SK-N-SH (cell line): ENCODE measurements at regions not wholly inside any gene's neighbourhood (a gene's known extent, or its start where the extent isn't known, plus 50 kb on each side); places are given as distances from the start of the nearest gene placed in this dataset.

ENCODE experiments used
- CTCF ChIA-PET: fragments of 300-600, 350-600 bp; formaldehyde crosslinking; extraction: SDS; loops from one replicate; lab custom pipeline; 2021; lab: Yijun Ruan, JAX
- POLR2A ChIA-PET: fragments of 350-600 bp; sonication (Branson Sonifier 250); formaldehyde crosslinking; extraction: SDS; loops from one replicate; lab custom pipeline; 2020; ENCODE audit warnings: antibody characterized with exemption, inconsistent platforms; lab: Yijun Ruan, JAX
- DNase-seq: peaks from one replicate; pipeline ENCODE4 v3.0.0; 2012
- H2AFZ ChIP-seq: fragments of 200-600 bp; sonication (generic); 2 replicates; pipeline ENCODE4 v1.8.1; 2016; ENCODE audit warnings: antibody characterized with exemption, mild to moderate bottlenecking, low read depth
- H3F3A ChIP-seq: fragments of 200-600 bp; sonication (generic); replicated peaks from 2 replicates; pipeline ENCODE3; 2016; ENCODE audit warnings: antibody characterized with exemption, mild to moderate bottlenecking; ENCODE audit not compliant: insufficient read depth
- H3K27ac ChIP-seq, 2 experiments: fragments of 200-500 bp in 1 of 2; fragments of 200-600 bp in 1 of 2; sonication (Bioruptor generic) in 1 of 2; sonication (generic), shearing (Covaris generic) in 1 of 2; 2 replicates each; pipeline versions ENCODE4 v1.5.1 to v1.6.1; 2014 to 2016; ENCODE audit warnings: low read depth in 2 of 2, inconsistent platforms in 1 of 2, low read length in 1 of 2, mild to moderate bottlenecking in 1 of 2, mixed read lengths in 1 of 2
- H3K27me3 ChIP-seq: fragments of 200-600 bp; sonication (generic), shearing (Covaris generic); 2 replicates; pipeline ENCODE4 v1.6.1; 2016; ENCODE audit warnings: mixed run types; ENCODE audit not compliant: insufficient read depth
- H3K36me3 ChIP-seq, 2 experiments: fragments of 200-500 bp in 1 of 2; fragments of 200-600 bp in 1 of 2; sonication (Bioruptor generic) in 1 of 2; sonication (generic) in 1 of 2; replicated peaks in 1 of 2; 2 replicates each; pipeline versions ENCODE3 to v1.5.1; 2014 to 2016; ENCODE audit warnings: low read length in 1 of 2, mild to moderate bottlenecking in 1 of 2; ENCODE audit not compliant: insufficient read depth in 2 of 2, control insufficient read depth in 1 of 2
- H3K4me1 ChIP-seq, 2 experiments: fragments of 200-500 bp in 1 of 2; fragments of 200-600 bp in 1 of 2; sonication (Bioruptor generic) in 1 of 2; sonication (generic), shearing (Covaris generic) in 1 of 2; 2 replicates each; pipeline versions ENCODE4 v1.5.1 to v1.6.1; 2014 to 2016; ENCODE audit warnings: low read depth in 1 of 2, low read length in 1 of 2, mixed run types in 1 of 2; ENCODE audit not compliant: insufficient read depth in 2 of 2, control insufficient read depth in 1 of 2
- H3K4me2 ChIP-seq: fragments of 200-600 bp; sonication (generic), shearing (Covaris generic); 2 replicates; pipeline ENCODE4 v1.6.1; 2017; ENCODE audit warnings: mixed run types
- H3K4me3 ChIP-seq, 2 experiments: fragments of 200-500 bp in 1 of 2; fragments of 200-600 bp in 1 of 2; sonication (Bioruptor generic) in 1 of 2; sonication (generic), shearing (Covaris generic) in 1 of 2; 2 replicates each; pipeline versions ENCODE4 v1.5.1 to v1.8.1; 2014 to 2016; ENCODE audit warnings: low read depth in 2 of 2, inconsistent platforms in 1 of 2, low read length in 1 of 2, mild to moderate bottlenecking in 1 of 2, mixed read lengths in 1 of 2, moderate library complexity in 1 of 2
- H3K79me2 ChIP-seq: fragments of 200-600 bp; sonication (generic); 2 replicates; pipeline ENCODE4 v1.8.1; 2017; ENCODE audit warnings: mild to moderate bottlenecking; ENCODE audit not compliant: insufficient read depth
- H3K9ac ChIP-seq: fragments of 200-600 bp; sonication (generic); 2 replicates; pipeline ENCODE4 v1.6.1; 2017; ENCODE audit warnings: mixed run types
- H3K9me2 ChIP-seq: fragments of 200-600 bp; sonication (generic); 2 replicates; pipeline ENCODE4 v1.6.1; 2017; ENCODE audit warnings: mixed run types
- H3K9me3 ChIP-seq: fragments of 200-600 bp; sonication (generic); 2 replicates; pipeline ENCODE4 v1.6.1; 2017; ENCODE audit warnings: mixed run types, mild to moderate bottlenecking, moderate library complexity
- H4K20me1 ChIP-seq: fragments of 200-600 bp; sonication (generic); 2 replicates; pipeline ENCODE4 v1.6.1; 2017; ENCODE audit warnings: mild to moderate bottlenecking, mixed run types; ENCODE audit not compliant: insufficient read depth
- CTCF ChIP-seq: fragments of 200-600 bp; sonication (generic); IDR thresholded peaks from 2 replicates; pipeline ENCODE4 v1.6.1; 2017; ENCODE audit warnings: antibody characterized with exemption, mild to moderate bottlenecking, moderate library complexity
- EP300 ChIP-seq, 2 experiments: IDR thresholded peaks; 2 replicates each; pipeline versions ENCODE4 v1.4.0 to v1.6.1; 2012; ENCODE audit warnings: borderline replicate concordance in 1 of 2, low read depth in 1 of 2, low read length in 1 of 2
- EZH2phosphoT487 ChIP-seq: fragments of 200-600 bp; sonication (generic); IDR thresholded peaks from 2 replicates; pipeline ENCODE4 v1.6.1; 2017; ENCODE audit warnings: low read depth, mixed run types, mild to moderate bottlenecking, antibody characterized with exemption, moderate library complexity, borderline replicate concordance
- FOXJ3 ChIP-seq: sonication (generic); formaldehyde crosslinking; IDR thresholded peaks from 2 replicates; pipeline ENCODE4 v1.5.1; 2020; ENCODE audit warnings: mild to moderate bottlenecking, missing genetic modification reagents
- GATA2 ChIP-seq: sonication (generic); formaldehyde crosslinking; IDR thresholded peaks from 2 replicates; pipeline ENCODE4 v1.5.0; 2020; ENCODE audit warnings: mild to moderate bottlenecking, missing genetic modification reagents
- IRF3 ChIP-seq: fragments of 150-350 bp; IDR thresholded peaks from 2 replicates; pipeline ENCODE4 v1.6.1; 2016; ENCODE audit warnings: mild to moderate bottlenecking, low read depth, low read length
- MEF2A ChIP-seq: IDR thresholded peaks from 2 replicates; pipeline ENCODE4 v1.4.0; 2012; ENCODE audit warnings: low read depth, borderline replicate concordance
- NRF1 ChIP-seq: IDR thresholded peaks from 2 replicates; pipeline ENCODE4 v1.6.1; 2012; ENCODE audit warnings: low read depth, mild to moderate bottlenecking, low read length
- POLR2AphosphoS5 ChIP-seq: IDR thresholded peaks from 2 replicates; pipeline ENCODE4 v1.6.1; 2012; ENCODE audit warnings: low read depth, low read length
- RAD21 ChIP-seq: IDR thresholded peaks from 2 replicates; pipeline ENCODE4 v1.6.1; 2012; ENCODE audit warnings: mild to moderate bottlenecking, low read length
- RCOR1 ChIP-seq: fragments of 150-350 bp; IDR thresholded peaks from 2 replicates; pipeline ENCODE4 v1.6.1; 2017; ENCODE audit warnings: antibody characterized with exemption, low read length
- SIN3A ChIP-seq: IDR thresholded peaks from 2 replicates; pipeline ENCODE4 v1.6.1; 2012; ENCODE audit warnings: low read depth, mild to moderate bottlenecking, low read length, moderate library complexity, borderline replicate concordance
- TEAD4 ChIP-seq: IDR thresholded peaks from 2 replicates; pipeline ENCODE4 v1.4.0; 2012; ENCODE audit warnings: mild to moderate bottlenecking, borderline replicate concordance; ENCODE audit not compliant: insufficient read depth
- USF2 ChIP-seq: fragments of 150-350 bp; IDR thresholded peaks from 2 replicates; pipeline ENCODE4 v1.6.1; 2017; ENCODE audit warnings: antibody characterized with exemption, low read length, low read depth, borderline replicate concordance
- ZBTB33 ChIP-seq: IDR thresholded peaks from 2 replicates; pipeline ENCODE4 v1.4.0; 2012; ENCODE audit warnings: low read depth, borderline replicate concordance
- WGBS: methylation state at CpG from one replicate; pipeline ENCODE4 v1.1.6; 2017; ENCODE audit warnings: low lambda C conversion rate; 5-methylcytosine and 5-hydroxymethylcytosine counted together

GRCh38 chr9:95732802-95733688 is 142.4 kb upstream of the ERCC6L2 start:
- no peaks in the 10 kb centered on the region for H3K27me3 ChIP-seq
- WGBS = 66% methylated on average over 6 of the region's 6 CpGs
- no peaks in the 10 kb centered on the region for H3K9me2 ChIP-seq
- no peak overlapping the region for H2AFZ ChIP-seq
- H3K9me3 ChIP-seq = no peaks in the 10 kb centered on the region
- no peak overlapping the region for H3K4me3 ChIP-seq
- POLR2A ChIA-PET = no interaction called here
- no peaks in the 10 kb centered on the region for H3F3A ChIP-seq
- H3K9ac ChIP-seq = no peak overlapping the region
- peaks cover 0 to 15% of the 10 kb centered on the region in 2 experiments; a peak in 1 of 4 replicates for H3K4me1 ChIP-seq
- H3K79me2 ChIP-seq = no peaks in the 10 kb centered on the region
- H3K4me2 ChIP-seq = no peak overlapping the region
- no peaks in the 10 kb centered on the region for H4K20me1 ChIP-seq
- no peak for TF ChIP-seq POLR2AphosphoS5
- DNase-seq = no peak
- no peaks in the 10 kb centered on the region for H3K36me3 ChIP-seq
- CTCF ChIA-PET = interaction anchor here (0.7 kb wide), 1 partner anchor 484 kb away, joined by 3 read pairs; no protein-coding TSS in a partner anchor
- no peak overlapping the region for H3K27ac ChIP-seq

- Histone ChIP-seq H3K27me3 (no peaks in the 10 kb centered on the region), H3K9me2 (no peaks in the 10 kb centered on the region), H3K9me3 (no peaks in the 10 kb centered on the region), H3K79me2 (no peaks in the 10 kb centered on the region), H4K20me1 (no peaks in the 10 kb centered on the region), H3F3A (no peaks in the 10 kb centered on the region), H3K27ac (no peak overlapping the region), H3K4me1 (peaks cover 0 to 10% of the 10 kb centered on the region in 2 experiments; a peak in 1 of 4 replicates), H3K4me3 (no peak overlapping the region), H2AFZ (no peak overlapping the region), H3K4me2 (no peak overlapping the region), H3K36me3 (no peaks in the 10 kb centered on the region), H3K9ac (no peak overlapping the region)
- no peak for TF ChIP-seq IRF3
- TF ChIP-seq USF2 = no peak
- TF ChIP-seq TEAD4 = no peak
- TF ChIP-seq NRF1 = no peak
- no peak for TF ChIP-seq CTCF
- TF ChIP-seq GATA2 (CRISPR knock-in tag) = no peak
- TF ChIP-seq EP300 (IDR thresholded peaks at IDR 0.05; ENCODE audit: borderline replicate concordance in 1 of 2, low read depth in 1 of 2, low read length in 1 of 2) = no peak
- no peak for TF ChIP-seq EZH2phosphoT487
- TF ChIP-seq ZBTB33 = no peak
- TF ChIP-seq RCOR1 = no peak
- no peak for TF ChIP-seq SIN3A
- TF ChIP-seq RAD21 = no peak
- TF ChIP-seq FOXJ3 = no peak
- no peak for TF ChIP-seq MEF2A
- ChIA-PET POLR2A (interaction anchor here (0.8 kb wide), 1 partner anchor 143 kb away, joined by 3 read pairs; no protein-coding TSS in a partner anchor), CTCF (interaction anchor here (0.9 kb wide), 1 partner anchor 12 kb away, joined by 3 read pairs; no protein-coding TSS in a partner anchor)
- no peak for DNase-seq
- 90% methylated on average over 3 of the region's 3 CpGs for WGBS
Observed at GRCh38 chr9:95731876-95732275, 143.6 kb upstream of the ERCC6L2 start.
